Skin epidermis (tissue), 12 donors: ENCODE measurements at regions not wholly inside any gene's neighbourhood (a gene's known extent, or its start where the extent isn't known, plus 50 kb on each side); places are given as distances from the start of the nearest gene placed in this dataset.

Experiments used
- H3K27ac ChIP-seq, 21 experiments: fragments of 200-600 bp; sonication (generic) in 11 of 21; one replicate each; pipeline ENCODE4 v1.5.0; 2020; ENCODE audit warnings: mild to moderate bottlenecking in 3 of 21, inconsistent platforms in 2 of 21, moderate library complexity in 2 of 21
- H3K4me3 ChIP-seq, 7 experiments: fragments of 200-600 bp; sonication (generic) in 2 of 7; one replicate each; pipeline ENCODE4 v1.5.0; 2020; ENCODE audit warnings: inconsistent platforms in 2 of 7, mild to moderate bottlenecking in 2 of 7, moderate library complexity in 1 of 7

DNA sequence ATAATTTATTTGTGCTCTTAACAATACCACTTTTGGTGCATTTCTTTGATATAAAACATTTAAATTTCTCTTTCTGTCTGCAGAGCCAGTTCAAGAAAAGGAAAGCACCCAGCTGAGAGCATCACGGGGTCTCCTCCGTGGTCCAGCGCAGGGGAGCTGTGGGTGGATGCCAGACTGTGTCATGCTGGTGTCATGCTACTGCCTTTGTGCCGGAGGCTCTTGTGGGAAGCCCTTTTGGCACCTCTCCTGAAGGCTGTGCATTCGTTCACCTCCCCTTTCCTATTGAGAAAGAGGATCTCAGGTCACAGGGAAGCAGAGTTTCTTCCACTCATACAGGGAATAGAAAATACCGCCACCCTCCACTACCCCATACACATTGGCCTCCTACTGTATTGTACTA lies 450.4 kb downstream of the GALR1 start:
- H3K27ac ChIP-seq = no peak overlapping the region
- no peak overlapping the region for H3K4me3 ChIP-seq

DNA sequence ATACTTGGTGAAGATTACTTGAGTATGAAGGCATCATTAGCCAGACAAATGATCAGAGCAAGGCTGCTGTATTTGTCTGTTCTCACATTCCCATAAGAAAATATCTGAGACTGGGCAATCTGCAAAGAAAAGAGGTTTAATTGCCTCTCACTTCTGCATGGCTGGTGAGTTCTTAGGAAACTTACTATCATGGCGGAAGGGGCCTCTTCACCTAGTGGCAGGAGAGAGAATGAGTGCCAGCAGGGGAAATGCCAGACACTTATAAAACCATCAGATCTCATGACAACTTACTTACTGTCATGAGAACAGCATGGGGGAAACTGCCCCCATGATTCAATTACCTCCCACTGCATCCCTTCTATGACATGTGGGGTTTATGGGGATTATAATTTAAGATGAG lies 452.3 kb downstream of the GALR1 start:
- H3K4me3 ChIP-seq = no peak overlapping the region
- H3K27ac ChIP-seq = no peak overlapping the region

DNA sequence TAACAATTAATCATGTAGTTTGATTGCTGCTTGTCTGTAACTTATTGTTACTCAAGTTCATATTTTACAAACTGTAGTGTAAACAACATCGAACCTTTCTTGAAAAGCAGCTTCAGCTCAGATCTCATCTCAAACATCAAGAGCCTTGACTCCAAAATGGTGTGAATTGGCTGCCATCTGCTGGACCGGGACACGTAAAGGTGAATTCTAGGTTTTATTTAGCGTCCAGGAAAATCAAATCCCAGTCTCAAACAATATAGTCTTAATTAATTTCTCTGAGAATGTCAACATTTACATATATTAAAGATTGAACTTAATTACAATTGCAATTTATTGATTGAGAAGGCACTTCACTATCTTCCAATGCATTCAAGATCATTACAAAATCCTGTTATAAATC lies 453.0 kb downstream of the GALR1 start:
- no peak overlapping the region for H3K27ac ChIP-seq
- no peak overlapping the region for H3K4me3 ChIP-seq

DNA sequence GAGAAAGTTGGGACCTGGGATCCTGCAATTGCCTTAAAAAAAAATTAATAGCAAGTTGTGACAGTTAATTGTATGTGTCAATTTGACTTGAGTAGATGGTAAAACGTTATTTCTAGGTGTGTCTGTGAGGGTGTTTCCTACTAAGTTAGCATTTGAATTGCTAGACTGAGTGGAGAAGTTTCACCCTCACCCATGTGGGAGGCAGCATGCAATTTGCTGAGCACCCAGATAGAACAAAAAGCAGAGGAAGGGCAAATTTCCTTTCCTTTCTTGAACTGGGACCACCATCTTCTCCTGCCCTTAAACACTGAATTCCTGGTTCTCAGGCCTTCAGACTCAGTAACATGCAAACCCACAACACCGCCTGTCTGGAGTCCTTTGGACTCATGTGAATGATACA lies 455.7 kb downstream of the GALR1 start:
- no peak overlapping the region for H3K4me3 ChIP-seq
- no peak overlapping the region for H3K27ac ChIP-seq

DNA sequence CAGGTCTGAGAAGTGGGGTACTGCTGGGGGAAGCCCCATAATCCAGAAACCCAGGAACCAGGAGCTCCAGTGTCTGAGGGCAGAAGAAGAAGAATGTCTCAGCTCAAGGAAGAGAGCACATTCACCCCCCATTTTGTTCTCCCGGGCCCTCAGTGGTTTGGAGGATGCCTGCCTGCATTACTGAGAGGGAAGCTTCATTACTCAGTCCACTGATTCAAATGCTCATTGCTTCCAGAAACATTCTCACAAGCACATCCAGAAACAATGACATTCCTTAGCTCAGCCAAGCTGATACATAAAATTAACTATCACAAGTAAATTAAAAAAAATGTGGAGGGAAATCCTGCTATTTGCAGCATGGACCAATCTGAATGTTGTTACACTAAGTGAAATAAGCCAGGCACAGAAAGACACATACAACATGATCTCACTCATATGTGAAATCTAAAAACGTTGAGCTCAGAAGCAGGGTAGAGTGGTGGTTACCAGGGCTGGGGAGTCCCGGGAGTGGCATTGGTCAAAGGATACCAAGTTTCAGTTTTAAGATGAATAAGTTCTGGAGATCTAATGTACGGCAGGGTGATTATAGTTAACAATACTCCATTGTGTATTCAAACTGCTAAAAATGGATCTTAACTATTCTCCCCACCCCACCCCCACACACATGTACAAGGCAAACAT lies 459.3 kb downstream of the GALR1 start:
- Histone ChIP-seq H3K27ac (no peak overlapping the region), H3K4me3 (no peak overlapping the region)

DNA sequence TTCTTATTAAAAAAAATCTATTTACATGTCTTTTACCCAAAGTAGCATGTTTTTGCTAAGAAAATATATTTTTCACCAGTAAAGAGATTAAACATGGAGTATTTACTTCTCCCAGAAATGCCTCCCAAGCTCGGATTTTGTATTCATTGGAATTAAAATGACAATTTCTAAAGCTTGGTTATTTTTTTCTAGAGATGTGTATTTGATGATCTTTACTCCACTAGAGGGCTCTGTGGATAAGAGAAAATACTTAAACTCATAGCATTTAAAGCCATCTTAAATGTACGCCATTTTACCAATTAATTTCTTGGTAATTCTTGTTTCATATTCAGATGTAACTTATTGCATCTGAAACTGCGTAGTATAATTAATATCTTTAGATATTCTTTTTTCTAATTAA lies 461.4 kb downstream of the GALR1 start:
- Histone ChIP-seq H3K27ac (no peak overlapping the region), H3K4me3 (no peak overlapping the region)

DNA sequence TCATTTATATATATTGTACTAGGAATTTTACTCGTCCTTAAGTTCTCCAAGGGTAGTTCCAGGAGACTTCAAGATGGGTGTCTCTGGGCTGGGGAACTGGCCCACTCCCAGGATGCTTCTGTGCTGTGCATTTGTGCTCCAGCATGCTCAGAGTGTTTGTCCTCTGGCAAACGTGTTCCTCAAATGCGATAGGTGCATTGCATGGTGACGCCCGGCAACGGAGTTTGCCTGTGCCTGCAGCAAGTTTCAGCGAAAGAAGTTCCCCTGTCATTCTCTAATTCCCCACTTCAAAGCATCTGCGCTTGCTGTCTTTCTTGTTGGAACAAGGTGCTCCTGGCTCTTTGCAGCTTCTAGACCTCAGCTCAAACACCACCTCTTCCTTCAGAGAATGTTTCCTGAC lies 465.1 kb downstream of the GALR1 start:
- no peak overlapping the region for H3K4me3 ChIP-seq
- no peak overlapping the region for H3K27ac ChIP-seq

DNA sequence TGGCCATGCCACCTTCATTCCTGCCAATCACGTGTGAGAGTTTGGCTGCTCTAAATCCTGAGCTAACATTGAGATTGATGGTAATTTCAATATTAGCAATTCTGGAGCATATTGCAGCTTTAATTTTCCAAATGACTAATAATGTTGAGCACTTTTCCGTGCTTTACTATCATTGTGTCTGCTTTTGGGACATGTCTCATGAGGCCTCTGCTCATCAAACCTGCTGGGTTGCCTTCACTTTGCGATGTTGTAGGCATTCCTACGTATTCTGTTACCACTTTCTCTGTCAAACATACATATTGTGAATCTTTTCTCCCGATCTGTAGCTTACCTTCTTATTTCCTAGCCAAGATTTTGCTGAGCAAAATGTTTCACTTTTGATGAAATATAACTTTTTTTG lies 466.6 kb downstream of the GALR1 start:
- no peak overlapping the region for H3K27ac ChIP-seq
- H3K4me3 ChIP-seq = no peak overlapping the region

DNA sequence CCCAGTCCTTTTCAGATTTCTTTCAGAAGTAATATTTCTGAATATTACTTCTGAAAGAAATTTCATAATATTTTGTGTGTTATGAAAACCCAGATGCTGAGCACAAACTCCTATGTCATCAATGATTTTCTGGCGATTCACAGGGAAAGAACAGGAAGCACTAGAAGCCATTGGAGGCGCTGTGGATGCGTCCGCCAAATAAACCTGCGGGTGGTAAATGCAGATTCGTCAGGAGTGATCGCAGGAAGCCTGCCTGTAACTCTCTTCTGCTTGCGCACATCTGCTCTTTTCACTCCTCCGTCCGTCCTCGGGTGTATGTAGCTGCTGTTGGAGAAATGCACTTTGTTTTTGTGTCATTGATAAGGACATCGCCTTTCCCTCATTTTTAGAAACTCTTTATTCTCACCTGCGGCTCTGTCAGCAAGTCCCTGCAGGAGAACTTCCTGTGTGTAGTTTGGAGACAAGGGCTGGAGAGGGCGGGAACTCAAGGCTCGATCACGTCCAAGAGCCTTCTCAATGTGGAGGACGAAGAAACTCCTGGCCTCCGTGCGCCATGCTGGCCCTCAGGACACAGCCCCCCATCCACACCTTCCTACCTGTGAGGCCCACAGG lies 483.8 kb downstream of the GALR1 start:
- H3K4me3 ChIP-seq = no peak overlapping the region

DNA sequence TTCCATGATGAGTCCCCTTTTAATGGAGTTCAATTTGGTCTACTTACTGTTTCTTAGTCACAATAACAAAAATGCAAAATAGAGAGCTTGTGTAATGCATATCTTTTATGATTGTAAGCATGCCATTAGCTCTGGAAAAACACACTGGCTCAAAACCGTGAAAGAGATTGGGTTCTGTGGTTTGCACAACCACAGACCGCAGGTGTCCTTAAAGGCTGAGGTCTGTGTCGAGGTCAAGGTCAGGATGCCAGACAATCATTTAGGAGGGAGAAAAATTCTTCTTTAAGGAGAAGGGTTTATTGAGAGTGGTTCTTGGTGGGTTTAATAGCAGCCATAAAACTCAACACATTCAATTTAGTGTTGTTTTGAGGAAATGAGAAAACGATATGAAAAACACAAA lies 487.2 kb downstream of the GALR1 start:
- no peak overlapping the region for H3K4me3 ChIP-seq
- no peak overlapping the region for H3K27ac ChIP-seq

More for the DNA sequence above, 483.8 kb downstream of the GALR1 start:
- no peak overlapping the region for H3K27ac ChIP-seq

DNA sequence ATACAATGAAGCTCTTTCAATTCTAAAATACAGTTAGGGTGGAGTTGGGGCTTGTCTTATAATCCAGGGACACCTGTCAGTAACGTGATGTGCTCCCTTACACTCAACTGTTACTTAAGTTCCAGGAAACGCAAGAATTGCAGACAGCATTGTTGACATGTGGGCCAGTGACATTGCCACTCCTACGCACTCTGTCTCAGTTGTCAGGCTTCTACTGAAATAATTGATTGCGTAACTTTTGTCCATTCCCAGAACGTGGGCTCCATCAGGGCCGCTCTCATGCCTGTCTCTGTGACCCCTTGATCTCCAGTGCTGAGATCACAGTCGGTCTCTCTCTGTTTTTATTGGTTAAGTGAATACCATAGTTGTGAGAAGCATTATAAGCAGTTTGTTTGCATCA lies 487.8 kb downstream of the GALR1 start:
- Histone ChIP-seq H3K27ac (no peak overlapping the region), H3K4me3 (no peak overlapping the region)

DNA sequence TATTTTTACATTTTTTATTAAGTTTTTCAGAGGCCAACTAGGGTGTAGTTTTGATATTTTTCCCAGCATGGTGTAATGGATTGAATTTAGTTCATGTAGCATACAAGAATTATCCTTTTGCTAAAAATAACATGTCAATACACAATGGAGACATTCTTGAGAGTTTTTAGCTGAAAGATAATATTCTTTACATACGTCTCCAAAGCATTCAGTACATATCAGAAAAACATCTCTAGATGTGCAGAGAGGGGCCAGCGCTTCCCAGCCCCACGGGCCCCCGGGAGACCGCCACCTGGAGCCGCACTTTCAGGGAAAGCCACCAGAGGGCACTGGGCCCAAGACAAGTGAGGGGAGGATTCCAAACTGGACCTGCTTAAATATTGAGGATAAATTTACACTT lies 499.4 kb downstream of the GALR1 start:
- Histone ChIP-seq H3K27ac (no peak overlapping the region), H3K4me3 (no peak overlapping the region)

DNA sequence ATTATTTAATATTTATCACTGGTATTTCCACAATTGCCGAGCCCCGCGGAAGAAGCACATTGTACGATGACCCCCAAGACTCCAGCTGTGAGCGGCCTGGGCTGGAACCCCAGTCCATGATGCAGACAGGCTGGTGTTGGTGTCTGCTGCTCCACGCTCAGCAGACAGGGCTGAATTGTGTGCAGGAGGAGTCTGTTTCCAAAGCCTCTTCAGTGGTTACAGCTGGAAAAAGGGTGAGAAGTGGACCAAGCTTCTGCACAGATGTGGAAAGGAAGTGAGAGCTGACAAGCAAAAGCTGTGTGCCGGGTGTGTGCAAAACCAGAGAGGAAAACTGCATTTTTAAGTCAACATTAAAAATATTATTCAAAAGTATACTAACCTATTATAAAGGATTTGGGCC lies 500.4 kb downstream of the GALR1 start:
- no peak overlapping the region for H3K4me3 ChIP-seq
- H3K27ac ChIP-seq = no peak overlapping the region

DNA sequence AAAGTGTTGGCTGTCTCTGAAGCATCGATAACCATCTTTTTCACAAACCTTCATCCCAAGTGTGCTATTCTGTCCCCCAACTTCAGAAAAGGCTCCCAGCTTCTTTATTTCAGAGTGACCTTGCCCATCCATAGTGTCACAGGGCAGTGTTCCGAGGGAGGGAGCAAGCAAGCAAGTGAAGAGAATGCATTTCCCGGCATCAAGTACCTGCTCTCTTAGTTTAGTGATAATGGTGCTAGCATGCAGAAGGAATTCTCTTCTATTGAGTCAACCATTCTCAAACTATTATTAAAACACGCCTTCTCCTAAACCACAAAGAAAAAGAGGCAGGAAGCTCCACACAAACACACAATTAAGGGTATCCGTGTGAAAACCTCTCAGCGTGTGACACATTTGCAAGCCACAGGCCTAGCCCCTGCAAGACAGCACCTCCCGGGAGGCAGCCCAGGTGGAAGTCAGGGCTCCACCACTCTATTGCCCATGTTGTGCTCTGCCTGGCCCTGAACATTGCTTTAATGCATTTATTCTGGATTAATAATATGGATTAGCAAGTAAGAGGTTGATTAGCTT lies 504.9 kb downstream of the GALR1 start:
- H3K4me3 ChIP-seq = no peak overlapping the region
- no peak overlapping the region for H3K27ac ChIP-seq

DNA sequence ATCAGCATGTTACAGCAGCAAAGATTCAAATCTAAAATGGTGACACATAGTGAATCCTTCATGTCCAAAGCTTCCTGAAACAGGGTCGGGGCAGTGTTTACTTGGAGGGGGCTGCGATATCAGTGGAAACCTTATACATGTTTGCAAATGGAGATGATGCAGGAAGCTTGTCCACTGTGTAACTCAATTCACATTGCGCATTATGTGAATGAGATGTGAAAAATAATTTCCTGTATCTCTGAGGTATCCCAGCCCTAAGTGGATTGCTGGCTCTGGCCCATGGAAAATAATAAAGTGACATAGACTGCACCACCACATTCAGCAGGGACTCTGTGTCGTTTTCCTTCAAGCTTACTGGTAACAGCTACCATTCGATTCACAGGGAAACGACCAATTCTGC lies 505.5 kb downstream of the GALR1 start:
- Histone ChIP-seq H3K27ac (no peak overlapping the region), H3K4me3 (no peak overlapping the region)

DNA sequence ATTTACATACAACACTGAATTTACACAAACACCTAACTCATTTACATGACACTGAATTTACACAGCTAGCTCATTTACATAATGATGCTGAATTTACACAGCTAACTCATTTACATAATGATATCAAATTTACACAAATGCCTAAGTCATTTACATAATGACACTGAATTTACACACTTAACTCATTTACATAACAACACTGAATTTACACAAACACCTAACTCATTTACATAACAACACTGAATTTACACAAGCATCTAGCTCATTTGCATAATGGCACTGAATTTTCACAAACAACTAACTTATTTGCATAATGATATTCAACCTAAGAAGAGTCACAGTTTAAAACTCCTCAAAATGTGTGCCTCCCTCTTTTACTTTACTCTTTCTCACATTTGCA lies 511.7 kb downstream of the GALR1 start:
- no peak overlapping the region for H3K27ac ChIP-seq

DNA sequence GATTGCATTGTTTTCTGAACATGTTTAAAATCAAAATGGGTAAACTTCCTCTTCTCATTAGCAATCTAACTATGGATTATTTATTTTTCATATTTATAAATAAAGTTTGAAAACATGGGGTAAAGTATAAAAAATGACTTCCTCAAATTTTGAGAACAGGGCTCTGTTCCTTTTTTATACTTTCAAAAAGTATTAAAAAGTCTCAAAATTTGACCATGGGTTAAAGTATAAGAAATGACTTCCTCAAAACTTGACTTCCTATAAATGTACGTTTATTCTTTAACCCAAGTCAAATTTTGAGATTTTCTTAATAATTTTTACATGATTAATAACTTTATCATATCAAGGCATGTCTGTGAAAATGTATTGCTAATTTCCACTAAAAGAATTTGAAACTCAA lies 512.4 kb downstream of the GALR1 start:
- Histone ChIP-seq H3K27ac (no peak overlapping the region), H3K4me3 (no peak overlapping the region)

More for the DNA sequence above, 511.7 kb downstream of the GALR1 start:
- no peak overlapping the region for H3K4me3 ChIP-seq

DNA sequence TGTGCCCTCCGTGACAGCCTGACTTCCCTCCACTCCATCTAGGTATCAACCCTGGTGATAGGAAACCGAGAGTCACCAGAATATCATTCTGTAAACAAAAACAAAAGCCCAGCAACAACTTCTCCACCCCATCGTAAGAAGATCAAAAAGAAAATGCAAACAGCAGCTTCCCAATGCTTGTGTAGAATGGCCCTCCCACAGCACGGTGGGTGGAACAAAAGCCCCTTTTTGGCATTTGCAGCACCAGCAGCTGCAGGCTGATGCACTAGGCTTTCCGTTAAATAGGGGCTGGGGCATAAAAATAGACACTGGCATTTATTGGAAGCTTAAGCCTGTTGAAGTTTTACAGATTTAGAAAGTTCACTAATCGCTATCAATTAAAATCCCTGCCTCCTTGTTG lies 513.0 kb downstream of the GALR1 start:
- H3K4me3 ChIP-seq = no peak overlapping the region
- no peak overlapping the region for H3K27ac ChIP-seq

DNA sequence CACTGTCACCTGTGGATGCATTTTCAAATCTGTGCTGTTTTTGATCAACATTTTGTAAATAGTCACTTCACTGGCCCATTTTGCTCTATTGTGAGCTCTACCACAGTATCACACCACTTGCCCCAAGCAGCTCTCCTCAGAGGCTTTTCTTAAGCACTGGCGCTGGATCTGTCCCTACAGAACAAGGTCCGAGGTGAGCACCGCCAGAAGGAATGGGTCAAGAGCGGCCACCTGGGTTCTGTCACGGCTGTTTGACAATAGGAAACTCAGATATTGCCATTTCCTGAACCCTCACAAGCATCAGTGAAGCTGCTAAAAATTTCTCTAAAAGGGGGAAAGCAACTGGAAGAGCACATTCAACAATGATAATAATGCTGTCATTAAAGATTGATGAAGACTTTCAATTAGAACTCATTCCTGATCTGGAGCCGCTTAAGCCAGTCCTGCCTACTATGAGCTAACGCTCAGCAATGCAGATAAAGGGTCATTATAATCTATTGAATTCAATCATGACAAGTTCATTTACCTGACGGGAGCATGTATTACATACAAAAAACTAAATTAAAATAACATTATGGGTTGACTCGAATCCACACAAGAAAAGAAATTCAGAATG lies 514.0 kb downstream of the GALR1 start:
- no peak overlapping the region for H3K27ac ChIP-seq

DNA sequence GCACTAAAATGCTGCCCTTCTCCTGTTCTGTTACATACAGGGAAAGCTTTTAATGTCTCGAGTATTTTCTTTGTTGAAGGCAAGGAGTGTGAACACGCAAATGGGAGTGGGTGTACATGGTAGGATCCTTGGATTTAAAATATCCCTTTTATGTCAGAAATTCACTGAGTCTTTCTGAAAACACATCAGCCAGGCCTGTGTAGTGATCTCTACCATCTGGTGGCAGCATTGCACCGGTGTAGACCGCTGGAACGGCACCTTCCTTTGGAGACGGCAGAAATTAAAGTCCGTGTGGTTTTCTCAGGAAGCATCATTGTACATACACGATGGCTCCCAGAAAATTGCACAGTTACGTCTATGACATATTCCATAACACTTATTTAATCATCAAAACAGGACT lies 515.8 kb downstream of the GALR1 start:
- Histone ChIP-seq H3K27ac (no peak overlapping the region), H3K4me3 (no peak overlapping the region)

More for the DNA sequence above, 514.0 kb downstream of the GALR1 start:
- no peak overlapping the region for H3K4me3 ChIP-seq

DNA sequence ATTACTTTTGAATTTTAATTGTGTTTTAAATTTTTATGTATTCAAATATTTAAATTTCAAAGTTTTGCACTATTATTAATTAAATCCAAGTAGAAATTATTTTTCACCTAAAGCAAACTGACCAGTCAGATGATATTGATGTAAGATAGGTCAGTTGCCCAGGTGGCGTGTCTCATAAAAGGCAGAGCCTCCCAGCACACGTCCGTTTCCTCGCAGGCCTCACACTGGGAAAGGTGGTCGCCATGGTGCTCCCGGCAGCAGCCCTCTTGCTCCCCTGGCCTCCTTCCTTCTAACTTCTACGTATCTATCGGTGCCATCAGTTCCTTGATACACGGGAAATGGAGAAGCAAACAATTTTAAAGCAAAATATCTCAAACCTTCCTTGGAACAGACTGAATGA lies 516.8 kb downstream of the GALR1 start:
- H3K27ac ChIP-seq = no peak overlapping the region
- H3K4me3 ChIP-seq = no peak overlapping the region
